Astrocyte (in vitro differentiated cells and primary cell): ENCODE measurements at regions not wholly inside any gene's neighbourhood (a gene's known extent, or its start where the extent isn't known, plus 50 kb on each side); places are given as distances from the start of the nearest gene placed in this dataset.

Experiments
- EZH2 ChIP-seq: IDR thresholded peaks from 2 replicates; pipeline ENCODE4 v1.6.1; 2012; ENCODE audit warnings: mild to moderate bottlenecking, low read length, inconsistent platforms; ENCODE audit not compliant: insufficient read depth
- TF ChIP-seq, protein P1 (sequence below): IDR thresholded peaks from 2 replicates; pipeline ENCODE4 v1.5.1; 2011; ENCODE audit warnings: low read depth, mild to moderate bottlenecking, inconsistent platforms, low read length, moderate library complexity; ENCODE audit not compliant: insufficient read depth

DNA sequence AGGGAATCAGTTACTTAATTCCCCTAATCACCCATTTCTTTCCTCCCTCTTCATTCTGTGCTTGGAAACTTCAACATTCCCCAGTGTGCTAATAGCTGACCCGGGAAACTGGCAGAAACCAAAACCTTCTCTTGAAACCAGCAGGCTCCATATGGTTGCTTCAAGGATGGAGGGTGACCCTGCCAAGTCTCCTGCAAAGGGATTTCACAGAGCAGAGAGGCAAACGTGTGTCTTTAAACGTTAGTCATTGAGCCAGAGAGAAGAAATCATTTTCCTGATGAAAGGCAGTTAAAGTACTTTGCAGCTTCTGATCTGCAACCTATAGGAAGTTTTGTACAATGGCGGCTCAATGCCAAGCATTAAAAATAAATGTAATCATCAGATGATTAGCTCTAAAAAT is 220.9 kb downstream of the POU4F1 start:
- TF ChIP-seq, protein P1, sequence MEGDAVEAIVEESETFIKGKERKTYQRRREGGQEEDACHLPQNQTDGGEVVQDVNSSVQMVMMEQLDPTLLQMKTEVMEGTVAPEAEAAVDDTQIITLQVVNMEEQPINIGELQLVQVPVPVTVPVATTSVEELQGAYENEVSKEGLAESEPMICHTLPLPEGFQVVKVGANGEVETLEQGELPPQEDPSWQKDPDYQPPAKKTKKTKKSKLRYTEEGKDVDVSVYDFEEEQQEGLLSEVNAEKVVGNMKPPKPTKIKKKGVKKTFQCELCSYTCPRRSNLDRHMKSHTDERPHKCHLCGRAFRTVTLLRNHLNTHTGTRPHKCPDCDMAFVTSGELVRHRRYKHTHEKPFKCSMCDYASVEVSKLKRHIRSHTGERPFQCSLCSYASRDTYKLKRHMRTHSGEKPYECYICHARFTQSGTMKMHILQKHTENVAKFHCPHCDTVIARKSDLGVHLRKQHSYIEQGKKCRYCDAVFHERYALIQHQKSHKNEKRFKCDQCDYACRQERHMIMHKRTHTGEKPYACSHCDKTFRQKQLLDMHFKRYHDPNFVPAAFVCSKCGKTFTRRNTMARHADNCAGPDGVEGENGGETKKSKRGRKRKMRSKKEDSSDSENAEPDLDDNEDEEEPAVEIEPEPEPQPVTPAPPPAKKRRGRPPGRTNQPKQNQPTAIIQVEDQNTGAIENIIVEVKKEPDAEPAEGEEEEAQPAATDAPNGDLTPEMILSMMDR, result no peak
- no peak for TF ChIP-seq EZH2
